ENCODE measurements at regions not wholly inside any gene's neighbourhood (a gene's known extent, or its start where the extent isn't known, plus 50 kb on each side); places are given as distances from the start of the nearest gene placed in this dataset.

- TF ChIP-seq ZFP30 (CRISPR knock-in tag; IDR thresholded peaks at IDR 0.05): no peak
- no peak for TF ChIP-seq PATZ1 (CRISPR knock-in tag; IDR thresholded peaks at IDR 0.05; ENCODE audit: borderline replicate concordance)
- no peak for TF ChIP-seq RARB (CRISPR knock-in tag; IDR thresholded peaks at IDR 0.05)
- no peak for TF ChIP-seq ZC3H10 (CRISPR knock-in tag; IDR thresholded peaks at IDR 0.05)
- no peak for TF ChIP-seq SNAI2 (CRISPR knock-in tag; IDR thresholded peaks at IDR 0.05)
Observed at GRCh38 chr7:88647825-88648224, 111.7 kb upstream of the ZNF804B start.

All from SK-N-SH treated with all-trans-retinoic acid at 6 μM for 48 hours (cell line).